ENCODE measurements at regions not wholly inside any gene's neighbourhood (a gene's known extent, or its start where the extent isn't known, plus 50 kb on each side); places are given as distances from the start of the nearest gene placed in this dataset.

DNA sequence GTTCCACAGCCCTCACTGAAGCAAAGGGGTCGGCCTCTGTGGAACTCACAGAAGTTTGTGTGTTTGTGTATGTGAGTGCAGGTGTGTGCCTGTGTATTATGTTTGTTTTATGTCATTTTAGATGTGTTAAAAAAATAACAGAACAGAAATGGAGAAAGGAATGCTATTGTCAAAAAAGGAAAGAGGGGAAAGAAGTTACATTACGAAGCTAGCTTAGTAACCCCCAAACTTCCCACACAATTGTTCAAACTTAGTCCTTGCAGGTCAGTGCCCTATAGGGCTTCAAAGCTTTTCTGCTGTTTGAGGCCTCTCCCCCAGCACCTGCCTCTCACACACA, 1505.6 kb upstream of the SLC10A2 start:
- no peaks in the 10 kb centered on the region for H3K27me3 ChIP-seq (ENCODE audit: insufficient read depth, poor library complexity, severe bottlenecking)
- no peak for DNase-seq (ENCODE audit: low spot score)

GRCh38 chr13:104571161-104571892, 1505.1 kb upstream of the SLC10A2 start:
- Histone ChIP-seq H3K36me3 (ENCODE audit: low read depth) (no peaks in the 10 kb centered on the region), H3K9me3 (ENCODE audit: severe bottlenecking) (no peaks in the 10 kb centered on the region), H3K27ac (ENCODE audit: poor library complexity, severe bottlenecking) (no peak overlapping the region), H3K4me3 (ENCODE audit: severe bottlenecking) (no peak overlapping the region), H3K4me1 (ENCODE audit: insufficient read depth, poor library complexity, severe bottlenecking) (no peaks in the 10 kb centered on the region), H3K27me3 (ENCODE audit: insufficient read depth, poor library complexity, severe bottlenecking) (no peaks in the 10 kb centered on the region)
- DNase-seq (ENCODE audit: low spot score), result no peak
- peak; percentile 95 for ATAC-seq (ENCODE audit: low read depth)
- TF ChIP-seq CTCF (IDR thresholded peaks at IDR 0.05; ENCODE audit: poor library complexity, severe bottlenecking), result peak; percentile 86

More for the DNA sequence above, 1505.6 kb upstream of the SLC10A2 start:
- no peak for ATAC-seq (ENCODE audit: low read depth)
- Histone ChIP-seq H3K9me3 (ENCODE audit: severe bottlenecking) (no peaks in the 10 kb centered on the region), H3K36me3 (ENCODE audit: low read depth) (no peaks in the 10 kb centered on the region), H3K4me3 (ENCODE audit: severe bottlenecking) (no peak overlapping the region), H3K27ac (ENCODE audit: poor library complexity, severe bottlenecking) (no peak overlapping the region), H3K4me1 (ENCODE audit: insufficient read depth, poor library complexity, severe bottlenecking) (no peaks in the 10 kb centered on the region)
- peak; percentile 55 for TF ChIP-seq CTCF (IDR thresholded peaks at IDR 0.05; ENCODE audit: poor library complexity, severe bottlenecking)

DNA sequence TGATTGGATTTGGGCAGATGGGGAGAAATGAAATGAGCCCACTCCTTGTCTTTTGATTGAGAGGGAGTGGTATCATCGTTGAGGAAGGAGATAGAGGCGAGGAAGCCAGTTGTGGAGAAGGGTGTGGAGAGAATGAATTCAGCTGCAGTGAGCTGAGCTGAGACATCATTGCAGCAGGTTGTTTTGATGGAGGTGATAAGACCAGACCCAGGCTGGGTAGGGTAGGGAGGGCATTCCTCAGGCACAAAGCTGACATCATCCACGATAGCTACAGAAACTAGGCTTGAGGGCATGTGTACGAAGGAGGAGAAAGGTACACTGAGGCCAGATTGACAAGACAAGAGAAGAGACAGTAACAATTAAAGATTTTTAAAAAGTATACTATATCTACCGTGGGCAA, 1500.9 kb upstream of the SLC10A2 start:
- Histone ChIP-seq H3K27me3 (ENCODE audit: insufficient read depth, poor library complexity, severe bottlenecking) (no peaks in the 10 kb centered on the region), H3K36me3 (ENCODE audit: low read depth) (no peaks in the 10 kb centered on the region), H3K4me1 (ENCODE audit: insufficient read depth, poor library complexity, severe bottlenecking) (no peaks in the 10 kb centered on the region), H3K27ac (ENCODE audit: poor library complexity, severe bottlenecking) (no peak overlapping the region), H3K4me3 (ENCODE audit: severe bottlenecking) (no peak overlapping the region), H3K9me3 (ENCODE audit: severe bottlenecking) (no peaks in the 10 kb centered on the region)
- TF ChIP-seq CTCF (IDR thresholded peaks at IDR 0.05; ENCODE audit: poor library complexity, severe bottlenecking), result no peak
- ATAC-seq (ENCODE audit: low read depth), result no peak
- DNase-seq (ENCODE audit: low spot score), result no peak

GRCh38 chr13:104565888-104566287, 1499.7 kb upstream of the SLC10A2 start:
- Histone ChIP-seq H3K36me3 (ENCODE audit: low read depth) (no peaks in the 10 kb centered on the region), H3K9me3 (ENCODE audit: severe bottlenecking) (no peaks in the 10 kb centered on the region), H3K27me3 (ENCODE audit: insufficient read depth, poor library complexity, severe bottlenecking) (no peaks in the 10 kb centered on the region), H3K27ac (ENCODE audit: poor library complexity, severe bottlenecking) (no peak overlapping the region), H3K4me1 (ENCODE audit: insufficient read depth, poor library complexity, severe bottlenecking) (no peaks in the 10 kb centered on the region), H3K4me3 (ENCODE audit: severe bottlenecking) (no peak overlapping the region)
- DNase-seq (ENCODE audit: low spot score) (no peak), ATAC-seq (ENCODE audit: low read depth) (no peak)
- no peak for TF ChIP-seq CTCF (IDR thresholded peaks at IDR 0.05; ENCODE audit: poor library complexity, severe bottlenecking)

GRCh38 chr13:104553896-104554295, 1487.7 kb upstream of the SLC10A2 start:
- Histone ChIP-seq H3K27me3 (ENCODE audit: insufficient read depth, poor library complexity, severe bottlenecking) (no peaks in the 10 kb centered on the region), H3K9me3 (ENCODE audit: severe bottlenecking) (no peaks in the 10 kb centered on the region), H3K4me1 (ENCODE audit: insufficient read depth, poor library complexity, severe bottlenecking) (no peaks in the 10 kb centered on the region), H3K4me3 (ENCODE audit: severe bottlenecking) (no peak overlapping the region), H3K36me3 (ENCODE audit: low read depth) (no peaks in the 10 kb centered on the region), H3K27ac (ENCODE audit: poor library complexity, severe bottlenecking) (no peak overlapping the region)
- no peak for TF ChIP-seq CTCF (IDR thresholded peaks at IDR 0.05; ENCODE audit: poor library complexity, severe bottlenecking)
- no peak for ATAC-seq (ENCODE audit: low read depth)
- no peak for DNase-seq (ENCODE audit: low spot score)

All from RWPE2 (cell line).